ENCODE measurements at regions not wholly inside any gene's neighbourhood (a gene's known extent, or its start where the extent isn't known, plus 50 kb on each side); places are given as distances from the start of the nearest gene placed in this dataset.

DNA sequence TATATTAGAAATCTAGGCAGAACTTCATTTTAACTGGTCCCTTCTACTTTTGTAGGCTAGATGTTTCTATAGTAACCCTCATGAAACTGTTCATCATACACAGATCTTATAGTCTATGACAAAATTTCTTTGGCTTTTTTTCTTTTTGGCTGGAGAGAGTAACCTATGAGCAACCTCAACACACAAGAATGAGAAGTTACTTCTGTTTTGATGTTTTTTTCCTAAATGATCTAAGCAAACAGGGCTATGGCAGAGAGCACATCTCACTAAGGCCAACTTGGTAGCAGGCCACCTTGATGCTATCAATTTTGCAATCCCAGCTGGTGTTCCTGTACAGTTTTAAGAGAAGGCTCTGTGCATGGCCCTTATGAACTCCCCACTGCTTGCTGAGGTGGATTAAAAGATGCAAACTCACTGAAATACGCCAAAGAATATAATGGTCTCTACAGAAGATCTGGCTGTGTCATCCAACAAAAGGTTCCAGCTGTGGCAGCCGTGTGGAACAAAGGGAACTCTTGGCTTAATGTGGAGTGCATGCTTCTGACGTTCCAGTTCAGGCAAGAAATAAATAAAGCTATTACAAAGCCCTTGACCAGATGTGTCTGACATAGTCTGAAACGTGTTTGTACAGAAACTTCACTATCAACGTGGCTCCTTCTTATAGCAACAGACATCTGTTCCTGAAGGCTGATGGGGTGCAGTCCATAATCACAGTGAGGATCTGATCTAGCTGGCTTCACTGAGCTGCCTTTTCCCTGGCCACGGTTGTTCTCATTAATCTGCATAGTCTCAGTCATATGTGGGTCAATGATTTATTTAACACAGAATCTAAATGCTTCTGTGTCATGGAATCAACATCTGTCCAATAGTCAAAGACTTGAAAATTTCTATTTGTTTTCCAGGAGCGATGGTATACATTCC is 481.1 kb downstream of the BMP2 start:
- no peak for DNase-seq

- DNase-seq = no peak
These were observed 482.9 kb downstream of the BMP2 start for GRCh38 chr20:7250337-7250736.

GRCh38 chr20:7257099-7257498 is 489.6 kb downstream of the BMP2 start:
- DNase-seq = no peak

GRCh38 chr20:7257692-7258466 is 490.4 kb downstream of the BMP2 start:
- DNase-seq = no peak

GRCh38 chr20:7262803-7263202 is 495.3 kb downstream of the BMP2 start:
- no peak for DNase-seq

DNA sequence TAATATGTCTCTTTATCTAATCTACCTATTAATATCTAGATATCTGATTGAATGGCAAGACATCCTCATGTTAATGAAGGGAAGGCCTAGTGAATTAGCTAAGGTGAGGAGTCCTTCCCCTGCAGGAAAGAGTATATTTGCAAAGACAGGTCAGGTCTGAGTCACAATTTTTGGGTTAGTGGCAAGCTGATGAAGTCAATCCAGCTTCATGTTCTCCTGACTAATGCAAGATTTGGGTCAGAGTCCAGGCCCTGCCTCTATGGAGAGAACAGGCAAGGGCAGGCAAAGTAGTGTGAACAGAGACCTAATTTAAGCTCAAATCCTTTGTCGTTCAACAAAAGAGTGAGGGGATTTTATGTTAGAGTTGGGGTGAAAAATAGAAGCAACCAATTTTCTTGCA is 496.7 kb downstream of the BMP2 start:
- DNase-seq = no peak

DNA sequence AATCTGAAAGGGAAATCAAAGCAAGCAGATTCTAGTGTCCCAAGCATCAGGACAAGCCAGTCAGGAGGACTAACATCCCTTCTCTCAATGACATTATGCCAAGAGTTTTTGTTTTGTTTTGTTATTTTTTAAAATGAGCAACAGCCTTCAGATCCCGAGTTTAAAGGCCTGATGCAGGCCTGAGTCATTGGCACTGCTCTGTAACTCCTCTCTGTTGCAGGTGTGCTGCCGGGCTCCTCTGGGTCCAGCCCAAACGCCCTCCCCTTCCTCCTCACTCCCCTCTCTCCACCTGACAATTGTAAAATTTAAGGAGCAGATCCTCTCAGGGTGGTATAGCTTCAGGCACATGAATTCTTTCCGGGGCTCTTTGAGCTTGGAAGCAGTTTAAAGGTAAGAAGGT is 502.0 kb downstream of the BMP2 start:
- DNase-seq = no peak

DNA sequence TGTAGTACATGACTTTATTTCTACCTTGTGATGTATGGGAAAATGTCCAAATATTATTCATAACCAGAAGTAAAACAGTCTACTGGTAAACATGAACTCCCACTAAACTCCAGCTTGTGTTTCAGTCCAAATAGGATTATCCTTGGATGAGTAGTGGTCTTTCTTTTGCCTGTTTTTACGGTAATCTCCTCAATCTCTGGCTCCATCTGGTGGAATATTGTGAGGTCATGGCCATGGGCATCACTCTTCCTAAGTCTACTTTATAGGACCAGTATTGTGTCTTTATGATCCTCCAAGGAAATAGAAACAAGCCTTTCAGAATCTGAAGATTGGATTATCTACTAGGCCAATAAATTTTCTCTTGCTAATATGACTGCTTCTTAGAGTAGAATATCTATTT is 505.0 kb downstream of the BMP2 start:
- no peak for DNase-seq

- DNase-seq = no peak
These were observed 507.4 kb downstream of the BMP2 start for GRCh38 chr20:7274870-7275269.

DNA sequence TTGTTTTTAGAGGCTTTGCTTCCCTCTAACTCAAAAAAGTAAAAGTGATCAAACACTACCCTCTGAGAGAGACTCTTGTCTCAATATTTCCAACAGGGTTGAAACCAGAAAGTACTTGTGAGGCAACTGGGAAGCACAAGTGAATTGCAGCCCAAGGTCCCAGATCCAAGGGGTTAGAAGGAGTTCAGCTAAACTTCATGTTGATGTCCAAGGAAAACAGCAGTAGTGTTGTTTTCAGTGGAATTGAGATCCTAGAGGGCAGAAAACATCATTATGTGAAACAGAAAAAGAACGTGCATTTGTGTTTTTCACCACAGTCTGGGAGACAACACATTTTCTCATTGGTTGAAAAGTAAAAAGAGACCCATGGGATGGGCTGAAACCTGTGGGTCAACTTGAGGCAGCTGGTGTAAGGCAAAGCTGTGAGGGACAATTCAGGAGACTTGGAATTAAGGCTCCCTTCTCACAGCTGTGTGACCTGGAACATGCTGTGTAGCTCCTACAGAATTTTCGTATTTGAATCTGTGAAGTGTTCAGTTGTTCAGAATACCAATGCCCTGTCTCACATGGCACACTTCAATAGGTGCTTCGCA is 508.3 kb downstream of the BMP2 start:
- DNase-seq = no peak

DNA sequence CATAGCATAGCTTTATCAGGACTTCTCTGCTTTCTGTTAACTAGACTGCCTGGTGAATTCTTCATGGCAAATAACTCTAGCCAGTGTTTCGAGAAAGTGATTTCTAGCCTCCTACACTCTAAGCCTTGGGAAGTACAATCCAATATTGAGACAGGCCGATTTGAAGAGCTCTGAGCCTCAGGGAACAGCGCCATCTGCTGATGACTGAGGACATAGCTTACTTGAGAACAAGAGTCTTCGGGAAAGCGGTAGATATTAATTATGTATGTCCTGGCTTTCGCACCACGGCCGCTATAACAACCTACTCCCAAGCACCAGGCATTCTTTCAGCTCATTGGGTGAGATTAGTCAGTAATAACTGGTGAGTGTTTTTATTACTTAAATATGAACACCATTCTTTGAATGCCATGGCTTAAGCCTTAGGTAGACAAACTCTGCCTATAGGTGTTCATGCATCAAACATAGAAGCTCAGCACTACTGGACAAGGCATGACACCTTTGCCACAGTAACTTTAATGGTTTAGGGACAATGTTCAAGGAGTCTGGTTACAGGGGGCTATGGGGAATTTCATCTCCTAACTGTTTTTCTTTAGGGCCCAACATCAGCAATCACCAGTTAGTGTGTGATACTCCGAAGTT is 518.6 kb downstream of the BMP2 start:
- peak in 55 of 58 donors; percentile 2 to 85 (median 49) for DNase-seq

- DNase-seq = no peak
These were observed 523.9 kb downstream of the BMP2 start for GRCh38 chr20:7291323-7291943.

- DNase-seq = no peak
These were observed 524.5 kb downstream of the BMP2 start for GRCh38 chr20:7291946-7292345.

- no peak for DNase-seq
These were observed 527.4 kb downstream of the BMP2 start for GRCh38 chr20:7294816-7295360.

GRCh38 chr20:7301807-7302206 is 534.3 kb downstream of the BMP2 start:
- DNase-seq = no peak

- DNase-seq = no peak
These were observed 534.8 kb downstream of the BMP2 start for GRCh38 chr20:7302250-7302649.

DNA sequence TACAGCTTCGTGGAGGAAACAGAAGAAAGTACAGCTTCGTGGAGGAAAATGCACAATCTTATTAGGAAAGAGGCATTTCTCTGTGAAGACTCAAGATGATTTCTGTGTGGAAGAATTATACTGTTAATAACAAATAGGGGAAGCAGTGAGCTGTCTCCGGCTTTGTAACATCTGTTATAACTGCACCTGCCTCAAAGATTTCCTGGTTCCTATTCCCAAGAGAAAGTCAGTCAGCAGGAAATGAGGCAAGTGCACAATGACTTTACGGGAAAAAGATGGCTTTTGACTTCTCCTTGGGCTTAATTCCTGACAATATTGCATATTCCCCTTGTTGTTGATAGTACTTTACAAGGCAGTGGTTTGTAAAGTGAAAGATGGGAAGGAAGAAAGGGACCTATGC is 538.5 kb downstream of the BMP2 start:
- no peak for DNase-seq

DNA sequence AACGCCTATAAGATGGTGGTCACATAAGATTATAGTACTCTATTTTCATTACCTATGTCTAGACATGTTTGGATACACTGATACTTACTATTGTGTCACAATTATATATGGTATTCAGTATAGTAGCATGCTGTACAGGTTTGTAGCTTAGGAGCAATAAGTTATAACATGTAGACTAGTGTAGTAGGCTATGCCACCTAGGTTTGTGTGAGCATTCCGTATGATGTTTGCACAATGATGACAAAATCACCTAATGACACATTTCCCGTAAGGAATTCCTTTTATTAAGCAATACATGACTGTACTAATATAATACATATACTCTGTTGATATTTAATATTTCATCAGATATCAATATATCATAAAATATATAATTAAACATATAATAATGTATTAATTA is 540.7 kb downstream of the BMP2 start:
- DNase-seq = no peak

DNA sequence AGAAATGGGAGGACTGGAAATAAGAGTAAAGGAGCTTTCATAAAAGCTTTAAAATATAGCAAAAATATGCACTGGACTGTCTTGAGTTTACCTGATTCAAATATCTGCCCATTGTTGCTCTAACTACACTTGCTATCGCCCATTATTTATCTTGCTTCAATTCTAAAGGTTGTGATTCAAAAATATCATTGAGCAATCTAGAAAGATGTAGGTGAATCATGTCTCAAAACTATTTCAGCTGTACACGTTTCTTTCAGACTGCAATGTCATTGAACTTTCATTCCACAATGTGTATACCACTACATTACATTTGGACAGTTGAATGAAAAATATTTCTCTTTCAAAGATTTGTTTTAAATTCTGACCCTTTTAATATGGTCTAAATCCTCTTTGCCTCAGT is 545.6 kb downstream of the BMP2 start:
- DNase-seq = no peak

- DNase-seq = no peak
These were observed 556.5 kb downstream of the BMP2 start for GRCh38 chr20:7323957-7324356.

- no peak for DNase-seq
These were observed 560.3 kb downstream of the BMP2 start for GRCh38 chr20:7327810-7328209.
